ENCODE measurements at regions not wholly inside any gene's neighbourhood (a gene's known extent, or its start where the extent isn't known, plus 50 kb on each side); places are given as distances from the start of the nearest gene placed in this dataset.

DNA sequence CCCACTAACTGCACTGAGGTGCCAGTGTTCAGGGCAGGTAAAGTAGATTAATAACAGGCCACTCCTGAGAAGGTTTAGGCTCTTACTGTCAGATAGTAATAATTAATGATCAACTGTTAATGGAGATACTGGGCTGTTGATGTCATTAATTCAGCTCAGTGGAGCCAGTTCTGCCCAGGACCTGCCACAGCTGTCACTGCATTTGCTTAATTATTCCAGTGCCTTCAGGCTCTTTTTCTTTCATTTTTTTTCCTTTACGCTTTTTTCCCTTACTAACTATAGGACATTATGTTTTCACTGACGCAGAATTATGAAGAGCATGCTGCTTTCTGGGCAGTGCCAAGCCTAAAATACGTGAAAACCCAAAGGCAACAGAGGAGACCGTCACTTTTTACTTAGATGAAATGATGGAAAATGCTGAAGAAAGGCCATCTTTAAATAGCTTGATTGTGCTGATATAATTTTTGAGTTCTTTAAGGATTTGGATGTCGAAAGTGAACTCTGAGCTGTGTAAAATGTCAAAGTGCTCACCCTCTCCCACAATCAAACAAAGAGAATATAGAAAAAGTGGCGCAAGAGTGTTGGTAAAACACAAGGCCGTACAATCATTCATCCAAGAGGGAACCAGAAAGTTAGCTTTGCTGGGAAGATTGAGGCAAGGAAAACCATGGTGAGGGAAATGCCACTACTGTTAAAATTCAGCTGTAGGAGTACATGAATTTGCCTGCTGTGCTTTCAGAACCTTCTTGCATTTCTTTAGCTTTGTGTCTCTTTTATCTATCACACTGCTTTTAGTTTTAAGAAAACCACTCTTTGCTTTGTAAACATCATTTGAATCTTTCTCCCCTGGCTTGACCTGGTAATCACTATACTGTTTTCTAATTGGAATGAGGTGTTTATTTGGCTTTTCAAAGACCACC, 192.0 kb upstream of the ZEB2 start:
- H3K27ac ChIP-seq, result no peak overlapping the region
- no peaks in the 10 kb centered on the region for H3K27me3 ChIP-seq
- H3K4me3 ChIP-seq, result no peak overlapping the region
- ATAC-seq (no peak), DNase-seq (no peak)
- intact Hi-C loops (cut with DNase I), result no loop called here
- TF ChIP-seq CTCF (IDR thresholded peaks at IDR 0.05), result no peak
- H3K36me3 ChIP-seq, result no peaks in the 10 kb centered on the region
- H3K4me1 ChIP-seq, result peaks cover 5% of the 10 kb centered on the region
- H3K9me3 ChIP-seq, result no peaks in the 10 kb centered on the region

DNA sequence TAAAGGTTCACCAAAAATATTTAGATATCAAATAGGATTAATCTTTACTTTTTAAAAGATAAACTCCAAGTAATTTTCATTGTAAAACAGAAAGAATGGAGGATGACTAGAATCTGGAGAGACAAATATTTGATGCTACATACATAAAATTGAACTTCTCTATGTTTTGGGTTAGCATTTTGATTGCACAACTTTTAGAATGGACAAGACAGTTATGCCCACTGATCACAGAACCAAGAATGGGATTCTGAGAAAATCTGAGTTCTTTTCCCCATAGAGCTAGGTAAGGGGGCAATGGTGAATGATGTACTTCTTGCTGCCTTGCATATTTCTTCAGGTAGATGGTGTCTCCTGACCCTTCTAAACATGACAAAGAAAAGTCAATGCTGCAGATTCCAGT, 191.2 kb upstream of the ZEB2 start:
- Histone ChIP-seq H3K27me3 (no peaks in the 10 kb centered on the region), H3K36me3 (no peaks in the 10 kb centered on the region), H3K4me3 (no peak overlapping the region), H3K9me3 (no peaks in the 10 kb centered on the region), H3K27ac (no peak overlapping the region), H3K4me1 (peaks cover 5% of the 10 kb centered on the region)
- intact Hi-C loops (cut with DNase I), result no loop called here
- DNase-seq, result no peak
- TF ChIP-seq CTCF (IDR thresholded peaks at IDR 0.05), result no peak
- no peak for ATAC-seq

GRCh38 chr2:144708626-144709025, 188.7 kb upstream of the ZEB2 start:
- Histone ChIP-seq H3K36me3 (no peaks in the 10 kb centered on the region), H3K27me3 (no peaks in the 10 kb centered on the region), H3K9me3 (no peaks in the 10 kb centered on the region), H3K27ac (no peak overlapping the region), H3K4me1 (peaks cover 5% of the 10 kb centered on the region), H3K4me3 (no peak overlapping the region)
- no peak for ATAC-seq
- DNase-seq, result no peak
- intact Hi-C loops (cut with DNase I), result no loop called here
- TF ChIP-seq CTCF (IDR thresholded peaks at IDR 0.05), result no peak

GRCh38 chr2:144707736-144708326, 187.9 kb upstream of the ZEB2 start:
- no peak for DNase-seq
- H3K27me3 ChIP-seq, result no peaks in the 10 kb centered on the region
- no peak overlapping the region for H3K27ac ChIP-seq
- intact Hi-C loops (cut with DNase I), result no loop called here
- H3K4me3 ChIP-seq, result no peak overlapping the region
- H3K36me3 ChIP-seq, result no peaks in the 10 kb centered on the region
- no peaks in the 10 kb centered on the region for H3K9me3 ChIP-seq
- TF ChIP-seq CTCF (IDR thresholded peaks at IDR 0.05), result no peak
- H3K4me1 ChIP-seq, result peaks cover 2% of the 10 kb centered on the region
- no peak for ATAC-seq

DNA sequence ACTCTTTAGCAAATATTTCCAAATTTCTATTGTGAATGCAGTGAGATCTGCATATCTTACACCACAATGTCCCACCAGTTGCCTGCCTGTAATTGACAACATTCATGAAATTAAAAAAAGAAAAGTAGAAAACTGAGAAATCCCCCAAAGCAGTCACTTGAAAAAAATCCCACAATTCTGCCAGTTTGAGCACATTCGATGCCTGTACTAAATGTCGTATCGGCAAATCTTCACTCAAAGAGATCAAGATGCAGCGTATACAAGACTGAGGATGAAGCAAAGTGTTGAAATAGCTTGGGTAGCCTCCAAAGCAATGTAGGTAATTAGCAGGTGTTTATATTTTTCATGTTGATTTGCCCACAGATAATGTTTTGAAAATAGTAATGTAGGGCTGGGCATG, 186.7 kb upstream of the ZEB2 start:
- Histone ChIP-seq H3K27ac (no peak overlapping the region), H3K27me3 (no peaks in the 10 kb centered on the region), H3K36me3 (no peaks in the 10 kb centered on the region), H3K9me3 (no peaks in the 10 kb centered on the region), H3K4me1 (no peaks in the 10 kb centered on the region), H3K4me3 (no peak overlapping the region)
- intact Hi-C loops (cut with DNase I), result no loop called here
- DNase-seq (no peak), ATAC-seq (no peak)
- no peak for TF ChIP-seq CTCF (IDR thresholded peaks at IDR 0.05)
